Spinal cord (tissue), 9 donors: ENCODE measurements at regions not wholly inside any gene's neighbourhood (a gene's known extent, or its start where the extent isn't known, plus 50 kb on each side); places are given as distances from the start of the nearest gene placed in this dataset.
"Not testable (repeated sequence)": the region's sequence is repeated elsewhere in the genome, so short reads cannot be mapped to it uniquely, and the experiment has no call there.

ENCODE experiments used
- DNase-seq, 6 donors: peaks; one replicate each; pipeline versions ENCODE4 v3.0.0 to v3.0.0-alpha.2; 2013 to 2015; ENCODE audit warnings: low spot score in 6 of 6, low read depth in 4 of 6
- H3K27ac ChIP-seq: one replicate; pipeline ENCODE4 v1.5.1; 2013; ENCODE audit warnings: low read depth, low read length, control low read depth
- H3K27me3 ChIP-seq: one replicate; pipeline ENCODE4 v1.6.1; 2013; ENCODE audit warnings: low read length; ENCODE audit not compliant: control insufficient read depth, insufficient read depth
- H3K36me3 ChIP-seq: one replicate; pipeline ENCODE4 v1.6.1; 2013; ENCODE audit warnings: low read length; ENCODE audit not compliant: control insufficient read depth, insufficient read depth
- H3K4me1 ChIP-seq: one replicate; pipeline ENCODE4 v1.6.1; 2013; ENCODE audit warnings: low read length; ENCODE audit not compliant: control insufficient read depth, insufficient read depth
- H3K4me3 ChIP-seq: one replicate; pipeline ENCODE4 v1.5.1; 2013; ENCODE audit warnings: low read depth, low read length, control low read depth
- H3K9me3 ChIP-seq: one replicate; pipeline ENCODE4 v1.6.1; 2013; ENCODE audit warnings: low read length; ENCODE audit not compliant: control insufficient read depth, insufficient read depth
- WGBS: methylation state at CpG from one replicate; pipeline ENCODE4 v1.1.5; 2013; ENCODE audit warnings: missing lambda C conversion rate; ENCODE audit not compliant: insufficient coverage; 5-methylcytosine and 5-hydroxymethylcytosine counted together
- donor health status: healthy.

- WGBS: no CpG with 5 or more reads among the region's 3 CpGs
- H3K27me3 ChIP-seq, H3K27ac ChIP-seq, DNase-seq, H3K4me3 ChIP-seq, H3K4me1 ChIP-seq, H3K36me3 ChIP-seq, H3K9me3 ChIP-seq: not testable (repeated sequence)
Measured at GRCh38 chr19:34871911-34872310, 54.8 kb upstream of the ZNF30 start.

- no peak overlapping the region for H3K4me3 ChIP-seq
- 83% methylated on average over 1 of the region's 4 CpGs for WGBS
- no peaks in the 10 kb centered on the region for H3K36me3 ChIP-seq
- H3K9me3 ChIP-seq: no peaks in the 10 kb centered on the region
- no peak overlapping the region for H3K27ac ChIP-seq
- no peaks in the 10 kb centered on the region for H3K4me1 ChIP-seq
- H3K27me3 ChIP-seq: no peaks in the 10 kb centered on the region
- no peak for DNase-seq
Measured at GRCh38 chr19:34867631-34868030, 59.1 kb upstream of the ZNF30 start.

DNA sequence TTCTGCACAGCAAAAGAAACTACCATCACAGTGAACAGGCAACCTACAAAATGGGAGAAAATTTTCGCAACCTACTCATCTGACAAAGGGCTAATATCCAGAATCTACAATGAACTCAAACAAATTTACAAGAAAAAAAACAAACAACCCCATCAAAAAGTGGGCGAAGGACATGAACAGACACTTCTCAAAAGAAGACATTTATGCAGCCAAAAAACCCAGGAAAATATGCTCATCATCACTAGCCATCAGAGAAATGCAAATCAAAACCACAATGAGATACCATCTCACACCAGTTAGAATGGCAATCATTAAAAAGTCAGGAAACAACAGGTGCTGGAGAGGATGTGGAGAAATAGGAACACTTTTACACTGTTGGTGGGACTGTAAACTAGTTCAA lies 61.5 kb upstream of the ZNF30 start:
- H3K4me3 ChIP-seq, H3K27me3 ChIP-seq, H3K9me3 ChIP-seq, H3K36me3 ChIP-seq, H3K27ac ChIP-seq, H3K4me1 ChIP-seq, DNase-seq: not testable (repeated sequence)
- WGBS: no CpG with 5 or more reads among the region's 2 CpGs

DNA sequence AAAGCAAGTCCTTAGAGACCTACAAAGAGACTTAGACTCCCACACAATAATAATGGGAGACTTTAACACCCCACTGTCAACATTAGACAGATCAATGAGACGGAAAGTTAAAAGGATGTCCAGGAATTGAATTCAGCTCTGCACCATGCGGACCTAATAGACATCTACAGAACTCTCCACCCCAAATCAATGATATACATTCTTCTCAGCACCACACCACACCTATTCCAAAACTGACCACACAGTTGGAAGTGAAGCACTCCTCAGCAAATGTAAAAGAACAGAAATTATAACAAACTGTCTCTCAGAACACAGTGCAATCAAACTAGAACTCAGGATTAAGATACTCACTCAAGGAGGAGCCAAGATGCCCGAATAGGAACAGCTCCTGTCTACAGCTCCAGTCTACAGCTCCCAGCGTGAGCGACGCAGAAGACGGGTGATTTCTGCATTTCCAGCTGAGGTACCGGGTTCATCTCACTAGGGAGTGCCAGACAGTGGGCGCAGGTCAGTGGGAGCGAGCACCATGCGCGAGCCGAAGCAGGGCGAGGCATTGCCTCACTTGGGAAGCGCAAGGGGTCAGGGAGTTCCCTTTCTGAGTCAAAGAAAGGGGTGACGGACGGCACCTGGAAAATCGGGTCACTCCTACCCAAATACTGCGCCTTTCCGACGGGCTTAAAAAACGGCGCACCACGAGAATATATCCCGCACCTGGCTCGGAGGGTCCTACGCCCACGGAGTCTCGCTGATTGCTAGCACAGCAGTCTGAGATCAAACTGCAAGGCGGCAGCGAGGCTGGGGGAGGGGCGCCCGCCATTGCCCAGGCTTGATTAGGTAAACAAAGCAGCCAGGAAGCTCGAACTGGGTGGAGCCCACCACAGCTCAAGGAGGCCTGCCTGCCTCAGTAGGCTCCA lies 66.6 kb upstream of the ZNF30 start:
- H3K36me3 ChIP-seq, H3K27ac ChIP-seq, H3K4me3 ChIP-seq, DNase-seq, H3K4me1 ChIP-seq, H3K9me3 ChIP-seq, H3K27me3 ChIP-seq: not testable (repeated sequence)
- WGBS: 0% methylated on average over 3 of the region's 34 CpGs

- H3K9me3 ChIP-seq, H3K27me3 ChIP-seq, H3K27ac ChIP-seq, DNase-seq, H3K4me1 ChIP-seq, H3K36me3 ChIP-seq, H3K4me3 ChIP-seq: not testable (repeated sequence)
- WGBS: no CpG with 5 or more reads among the region's 2 CpGs
Measured at GRCh38 chr19:34859325-34859724, 67.4 kb upstream of the ZNF30 start.

GRCh38 chr19:34856052-34856451 lies 70.7 kb upstream of the ZNF30 start:
- no peak for DNase-seq
- H3K36me3 ChIP-seq: no peaks in the 10 kb centered on the region
- no peak overlapping the region for H3K27ac ChIP-seq
- no peaks in the 10 kb centered on the region for H3K9me3 ChIP-seq
- no peaks in the 10 kb centered on the region for H3K27me3 ChIP-seq
- no peak overlapping the region for H3K4me3 ChIP-seq
- no peaks in the 10 kb centered on the region for H3K4me1 ChIP-seq

GRCh38 chr19:34853369-34853768 lies 73.3 kb upstream of the ZNF30 start:
- Histone ChIP-seq H3K4me1 (no peaks in the 10 kb centered on the region), H3K9me3 (no peaks in the 10 kb centered on the region), H3K36me3 (no peaks in the 10 kb centered on the region), H3K4me3 (no peak overlapping the region), H3K27me3 (no peaks in the 10 kb centered on the region), H3K27ac (no peak overlapping the region)
- 72% methylated on average over 3 of the region's 3 CpGs for WGBS
- no peak for DNase-seq

- H3K36me3 ChIP-seq: no peaks in the 10 kb centered on the region
- no peaks in the 10 kb centered on the region for H3K4me1 ChIP-seq
- 80% methylated on average over 5 of the region's 5 CpGs for WGBS
- H3K27me3 ChIP-seq: no peaks in the 10 kb centered on the region
- no peak for DNase-seq
- H3K27ac ChIP-seq: no peak overlapping the region
- H3K4me3 ChIP-seq: no peak overlapping the region
- no peaks in the 10 kb centered on the region for H3K9me3 ChIP-seq
Measured at GRCh38 chr19:34852669-34853068, 74.0 kb upstream of the ZNF30 start.

DNA sequence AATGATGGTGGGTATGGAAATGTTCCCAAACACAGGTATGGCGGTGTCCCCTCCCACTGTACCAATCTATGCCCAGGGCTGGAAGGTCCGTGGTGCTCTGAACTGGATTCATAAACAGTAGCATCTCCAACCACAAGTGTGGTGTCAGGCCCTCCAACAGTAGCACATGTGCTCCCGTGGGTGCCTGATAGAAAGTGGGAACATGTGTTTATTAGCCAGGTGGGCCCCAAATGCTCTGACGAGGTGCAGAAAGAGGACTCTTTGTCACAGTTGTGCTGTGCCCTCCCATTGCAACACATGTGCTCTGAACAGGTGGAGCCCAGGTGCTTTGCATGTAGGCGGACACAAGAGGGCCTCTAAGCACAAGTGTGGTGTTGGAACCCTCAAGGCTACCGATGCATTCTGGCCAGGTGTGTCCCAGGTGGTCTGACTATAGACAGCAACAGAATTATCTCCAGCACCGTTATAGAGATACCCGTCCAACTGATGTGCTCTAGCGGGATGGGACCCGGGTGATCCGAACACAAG lies 75.4 kb upstream of the ZNF30 start:
- Histone ChIP-seq H3K36me3 (no peaks in the 10 kb centered on the region), H3K4me1 (no peaks in the 10 kb centered on the region), H3K27ac (no peak overlapping the region), H3K4me3 (no peak overlapping the region), H3K9me3 (no peaks in the 10 kb centered on the region), H3K27me3 (no peaks in the 10 kb centered on the region)
- 87% methylated on average over 9 of the region's 11 CpGs for WGBS
- DNase-seq: no peak

DNA sequence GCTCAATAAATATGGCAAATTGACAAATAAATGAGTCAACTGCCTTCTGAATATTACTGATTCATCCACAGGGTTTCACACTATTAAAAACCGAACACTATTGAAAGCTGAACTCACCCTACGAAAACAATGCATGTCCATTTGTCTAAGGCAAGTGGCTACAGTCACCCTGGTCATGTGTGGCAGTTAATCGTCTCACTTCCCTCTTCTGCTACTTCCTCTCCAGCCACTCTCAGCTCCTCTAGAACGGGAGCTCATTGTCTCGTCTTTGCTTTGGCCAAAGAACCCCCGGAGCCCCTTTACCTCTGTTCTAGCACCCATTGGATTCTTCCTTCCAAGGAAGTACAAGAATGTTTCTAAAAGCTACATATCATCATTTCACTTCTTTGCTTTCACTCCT lies 74.4 kb upstream of the ZNF599 start:
- Histone ChIP-seq H3K9me3 (no peaks in the 10 kb centered on the region), H3K27me3 (no peaks in the 10 kb centered on the region)

More for the DNA sequence above, 74.4 kb upstream of the ZNF599 start:
- Histone ChIP-seq H3K4me1 (no peaks in the 10 kb centered on the region), H3K36me3 (no peaks in the 10 kb centered on the region), H3K27ac (no peak overlapping the region), H3K4me3 (no peak overlapping the region)
- no peak for DNase-seq
- WGBS: 89% methylated on average over 6 of the region's 6 CpGs
